ENCODE measurements at regions not wholly inside any gene's neighbourhood (a gene's known extent, or its start where the extent isn't known, plus 50 kb on each side); places are given as distances from the start of the nearest gene placed in this dataset.
A peak's percentile ranks its signal among the peaks of the same experiment; 100 is the strongest.
"Not testable (repeated sequence)": the region's sequence is repeated elsewhere in the genome, so short reads cannot be mapped to it uniquely, and the experiment has no call there.

DNA sequence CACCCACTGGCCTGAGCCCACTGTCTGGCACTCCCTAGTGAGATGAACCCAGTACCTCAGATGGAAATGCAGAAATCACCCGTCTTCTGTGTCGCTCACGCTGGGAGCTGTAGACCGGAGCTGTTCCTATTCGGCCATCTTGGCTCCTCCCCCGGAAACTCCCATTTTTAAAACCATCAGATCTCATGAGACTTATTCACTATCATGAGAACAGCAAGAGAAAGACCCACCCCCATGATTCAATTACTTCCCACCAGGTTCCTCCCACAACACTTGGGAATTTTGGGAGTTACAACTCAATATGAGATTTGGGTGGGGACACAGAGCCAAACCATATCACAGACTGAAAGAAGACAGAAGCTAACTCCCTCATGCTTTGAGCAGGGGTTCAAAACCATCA lies 134.5 kb downstream of the SLC39A8 start:
- DNase-seq: not testable (repeated sequence)

DNA sequence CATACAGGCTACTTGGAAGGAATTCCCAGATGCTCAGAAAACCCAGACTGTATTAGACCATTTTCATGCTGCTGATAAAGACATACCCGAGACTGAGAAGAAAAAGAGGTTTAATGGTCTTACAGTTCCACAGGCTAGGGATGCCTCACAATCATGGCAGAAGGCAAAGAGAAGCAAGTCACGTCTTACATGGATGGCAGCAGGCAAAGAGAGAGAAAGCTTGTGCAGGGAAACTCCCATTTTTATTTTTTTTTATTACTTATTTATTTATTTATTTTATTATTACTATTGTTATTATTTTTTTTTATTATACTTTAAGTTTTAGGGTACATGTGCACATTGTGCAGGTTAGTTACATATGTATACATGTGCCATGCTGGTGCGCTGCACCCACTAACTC lies 140.6 kb downstream of the SLC39A8 start:
- DNase-seq: not testable (repeated sequence)

DNA sequence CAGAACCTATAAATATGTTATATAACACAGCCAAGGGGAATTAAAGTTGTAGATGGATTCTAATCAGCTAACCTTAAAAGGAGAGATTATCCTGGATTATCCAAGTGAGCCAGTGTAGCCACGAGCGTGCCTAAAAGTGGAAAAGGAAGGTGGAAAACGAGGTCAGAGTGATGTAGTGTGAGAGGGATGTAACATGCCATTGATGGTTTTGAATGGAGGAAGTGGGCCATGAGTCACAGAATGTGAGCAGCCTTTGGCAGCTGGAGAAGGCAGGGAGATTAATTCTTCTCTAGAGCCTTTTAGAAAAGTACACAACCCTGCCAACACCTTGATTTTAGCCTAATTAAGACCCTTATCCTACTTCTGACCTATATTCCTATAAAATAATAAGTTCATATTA lies 149.1 kb downstream of the SLC39A8 start:
- no peak for DNase-seq

DNA sequence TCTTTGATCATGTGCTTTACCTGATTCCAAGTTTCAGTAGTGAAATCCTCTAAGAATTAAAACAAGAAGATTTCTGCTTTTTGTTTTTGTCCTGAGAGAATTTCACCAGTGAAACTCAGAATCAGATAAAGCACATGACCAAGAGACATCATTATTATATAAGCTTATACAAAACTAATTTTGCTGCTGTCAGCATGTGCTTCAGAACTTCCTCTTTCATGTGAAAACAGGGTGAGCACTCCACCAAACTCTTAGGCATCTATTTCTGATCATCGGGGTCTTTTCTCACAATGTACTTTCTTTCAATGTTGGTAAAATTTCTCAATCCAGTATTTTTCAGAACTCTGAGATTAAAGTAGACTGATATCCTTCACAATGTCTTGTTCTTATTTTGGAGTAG lies 152.1 kb downstream of the SLC39A8 start:
- DNase-seq: no peak

DNA sequence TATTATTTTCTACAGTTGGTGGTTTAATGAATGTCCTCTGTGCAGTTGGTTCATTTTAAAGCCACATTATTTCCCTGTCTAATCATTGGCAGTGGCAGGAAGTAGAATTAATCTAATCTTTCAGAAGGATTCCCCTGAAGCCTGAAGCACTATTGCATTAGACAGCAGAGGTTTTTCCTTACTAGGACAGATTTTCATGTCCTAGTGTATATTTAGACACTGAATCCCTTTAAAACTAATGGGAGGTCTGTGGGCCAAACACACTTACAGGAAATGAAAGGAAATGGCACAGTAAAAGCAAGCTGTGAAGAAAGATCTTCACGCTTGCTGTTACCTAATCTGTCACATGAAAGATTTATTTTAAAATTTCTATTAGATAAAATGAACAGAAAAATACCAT lies 165.2 kb downstream of the SLC39A8 start:
- no peak for DNase-seq

DNA sequence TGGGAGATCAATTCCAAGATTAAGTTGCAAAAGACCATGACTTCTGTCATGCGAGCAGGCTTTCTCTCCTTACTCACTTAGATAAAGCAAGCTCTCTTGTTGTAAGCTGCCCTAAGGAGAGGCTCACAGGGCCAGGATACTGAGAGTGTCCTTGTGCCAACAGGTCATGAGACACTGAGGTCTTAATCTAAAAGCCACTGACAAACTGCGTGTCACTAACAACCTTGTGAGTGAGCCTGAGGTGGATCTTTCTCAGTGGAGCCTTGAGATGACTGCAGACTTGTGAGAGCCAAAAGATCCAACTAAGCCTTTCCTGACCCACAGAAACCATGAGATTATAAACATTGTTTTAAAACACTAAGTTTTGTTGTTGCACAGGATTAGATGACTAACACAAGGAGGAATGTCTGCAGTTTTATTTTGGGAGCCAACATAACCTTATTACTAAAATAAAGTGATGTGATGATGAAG lies 170.5 kb downstream of the SLC39A8 start:
- no peak for DNase-seq

DNA sequence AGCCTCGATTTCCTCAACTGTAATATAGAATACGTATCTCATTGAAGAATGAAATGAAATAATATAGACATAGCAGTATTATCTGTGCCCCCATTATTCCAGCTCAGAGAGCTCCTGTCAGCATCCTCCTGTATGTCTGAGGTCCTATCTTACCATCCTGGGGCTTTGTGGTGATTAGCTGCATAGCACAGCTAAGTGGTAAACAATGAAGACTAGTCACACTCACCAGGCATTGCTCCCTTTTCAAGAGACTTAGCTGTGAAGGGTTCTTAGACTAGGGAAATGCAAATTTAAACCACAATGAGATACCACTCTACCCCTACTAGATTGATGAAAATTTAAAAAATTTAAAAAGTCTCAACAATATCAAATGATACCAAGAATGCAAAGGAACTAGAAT lies 172.9 kb downstream of the SLC39A8 start:
- DNase-seq: no peak

DNA sequence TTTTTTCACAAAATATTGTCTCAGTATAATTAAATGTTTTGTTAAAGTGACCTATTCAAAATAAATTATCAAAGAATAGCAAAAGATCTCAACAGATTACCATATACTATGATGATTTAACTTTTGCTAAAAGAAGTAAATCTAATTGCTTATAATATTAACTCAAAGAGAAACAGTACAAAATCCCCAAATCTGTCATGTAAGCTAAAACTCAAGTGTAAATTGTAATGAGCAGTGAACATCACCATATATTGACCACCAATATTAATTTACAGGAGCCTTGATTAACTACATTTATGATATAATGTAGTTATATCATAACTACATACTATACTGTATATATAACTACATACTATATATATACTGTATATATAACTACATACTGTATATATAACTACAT lies 174.4 kb downstream of the SLC39A8 start:
- DNase-seq: no peak

DNA sequence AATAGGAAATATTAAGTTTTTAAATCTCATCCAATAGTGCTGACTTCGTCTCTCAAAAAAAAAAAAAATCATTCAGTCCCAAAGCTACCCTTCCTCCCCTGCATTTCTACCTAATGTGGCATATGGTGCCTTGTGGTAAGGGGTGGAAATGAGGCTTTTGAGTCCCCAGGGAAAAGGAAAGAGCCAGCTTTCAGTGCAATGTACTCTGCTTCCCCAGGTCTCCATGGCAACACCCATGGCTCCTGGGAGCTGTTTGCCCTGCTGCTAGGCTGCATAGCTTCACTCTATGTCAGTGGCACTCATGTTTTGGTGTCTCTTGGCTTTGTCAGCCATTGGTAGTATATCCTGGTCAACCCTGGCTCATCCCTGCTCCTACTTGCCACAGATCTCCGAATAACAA lies 175.9 kb downstream of the SLC39A8 start:
- peak; percentile 63 for DNase-seq

DNA sequence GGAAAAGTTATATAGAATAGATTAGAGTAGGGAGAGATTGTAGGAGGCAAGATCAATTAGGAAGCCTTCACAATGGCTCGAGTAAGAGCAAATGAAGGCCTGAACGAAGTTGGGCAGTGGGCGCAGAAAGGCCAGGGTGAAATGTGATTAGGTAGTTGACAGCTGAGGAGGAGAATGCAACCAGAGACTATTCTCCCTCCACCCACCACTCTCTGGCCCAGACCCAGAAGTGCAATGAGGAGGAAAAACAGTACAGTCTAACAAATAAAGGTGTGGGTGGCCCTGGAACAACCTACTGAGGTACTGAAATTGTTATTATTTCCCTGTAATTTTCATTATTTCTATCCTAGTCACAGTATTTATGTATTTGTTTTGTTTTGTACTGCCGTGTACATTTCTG lies 176.7 kb downstream of the SLC39A8 start:
- no peak for DNase-seq

DNA sequence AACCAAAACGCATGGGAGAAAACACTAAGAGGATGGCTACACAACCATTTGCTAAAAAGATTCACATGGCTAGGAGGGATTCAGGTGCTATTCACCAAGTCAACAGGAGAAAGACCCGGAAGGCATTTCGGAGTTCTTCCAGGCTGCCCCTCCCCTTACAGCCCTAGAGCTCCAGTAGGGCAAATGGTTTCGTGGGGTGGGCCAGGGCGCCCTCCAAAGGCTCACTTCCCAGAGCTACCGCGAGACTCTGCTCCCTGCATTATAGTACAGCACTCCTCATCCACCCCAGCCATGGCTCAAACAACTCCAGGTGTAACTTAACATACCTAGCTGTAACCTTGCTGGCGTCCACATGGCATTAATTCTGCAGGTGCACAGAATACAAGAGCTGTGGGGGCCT lies 179.7 kb downstream of the SLC39A8 start:
- no peak for DNase-seq

DNA sequence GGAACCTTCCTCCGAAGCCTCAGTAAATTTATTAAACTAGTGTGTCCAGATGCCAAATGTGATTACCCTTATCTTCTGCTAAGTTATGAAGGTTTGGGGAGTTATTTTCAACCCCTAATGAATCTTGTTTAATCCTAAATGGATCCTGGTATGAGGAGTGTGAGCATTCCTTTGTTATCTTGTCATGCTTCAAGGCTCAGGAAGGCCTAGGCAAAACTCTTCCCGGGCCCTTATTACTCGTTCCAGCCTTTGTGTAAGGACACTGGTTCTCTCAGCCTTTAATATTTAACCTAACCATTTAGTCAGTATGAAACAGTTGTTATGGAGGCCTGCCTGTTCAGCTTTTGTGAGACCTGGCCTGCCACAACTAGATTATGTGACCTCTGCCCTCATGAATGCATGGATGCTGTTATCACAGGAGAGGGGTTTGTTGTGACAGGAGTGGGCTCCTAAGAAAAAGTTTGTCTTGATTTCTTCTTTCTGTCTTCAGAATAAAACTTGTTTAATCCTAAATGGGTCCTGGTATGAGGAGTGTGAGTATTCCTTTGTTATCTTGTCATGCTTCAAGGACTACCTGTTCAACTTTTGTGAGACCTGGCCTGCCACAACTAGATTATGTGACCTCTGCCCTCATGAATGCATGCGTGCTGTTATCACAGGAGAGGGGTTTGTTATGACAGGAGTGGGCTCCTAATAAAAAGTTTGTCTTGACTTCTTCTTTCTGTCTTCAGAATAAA lies 181.7 kb downstream of the SLC39A8 start:
- DNase-seq: no peak

DNA sequence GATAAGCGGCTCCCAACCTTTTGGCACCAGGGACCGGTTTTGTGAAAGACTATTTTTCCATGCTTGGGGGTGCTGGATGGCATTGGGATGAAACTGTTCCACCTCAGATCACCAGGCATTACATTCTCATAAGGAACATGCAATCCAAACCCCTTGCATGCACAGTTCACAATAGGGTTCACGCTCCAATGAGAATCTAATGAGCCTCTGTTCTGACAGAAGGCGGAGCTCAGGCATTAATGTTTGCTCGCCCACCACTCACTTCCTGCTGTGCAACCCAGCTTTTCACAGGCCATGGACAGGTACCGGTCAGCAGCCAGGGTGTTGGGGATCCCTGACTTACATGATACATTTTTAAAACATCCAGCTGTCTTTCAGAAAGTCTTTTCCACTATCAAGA lies 187.3 kb downstream of the SLC39A8 start:
- DNase-seq: peak; percentile 13

DNA sequence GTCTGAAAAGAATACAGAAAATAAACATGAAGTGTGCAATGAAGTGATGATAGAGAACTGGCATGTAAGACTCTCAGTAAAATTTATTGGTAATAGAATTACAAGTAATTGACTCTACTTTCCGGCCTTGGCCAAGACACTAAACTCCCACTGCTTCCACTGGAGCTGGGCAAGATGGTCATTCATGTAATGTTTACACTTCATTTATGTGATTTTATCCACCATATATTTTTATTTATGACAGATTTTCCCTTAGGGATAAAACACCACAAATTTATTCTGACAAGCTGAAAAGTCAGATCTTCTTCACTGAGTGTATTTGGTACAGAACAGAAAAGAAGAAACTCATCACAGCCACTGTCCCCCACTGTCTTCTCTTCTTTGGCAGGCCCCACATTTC lies 191.9 kb downstream of the SLC39A8 start:
- DNase-seq: no peak

DNA sequence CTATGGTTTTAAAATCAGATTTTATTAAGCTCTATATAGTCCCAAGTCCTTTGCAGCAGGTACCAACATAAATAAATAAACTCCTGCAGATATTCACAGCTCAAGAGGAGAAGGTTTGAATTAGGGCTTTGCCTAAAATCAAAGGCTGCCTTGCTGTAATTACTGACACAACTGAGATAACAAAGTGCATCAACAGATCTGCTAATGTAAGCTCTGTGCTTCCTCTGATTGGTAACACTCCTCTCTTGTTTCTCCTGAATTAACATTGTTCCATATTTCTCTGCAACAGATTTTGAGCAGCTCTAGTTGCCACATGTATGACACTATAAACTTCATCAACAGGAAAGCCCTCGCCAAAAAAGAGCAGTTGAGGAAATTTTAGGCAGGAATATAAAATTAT lies 193.6 kb downstream of the SLC39A8 start:
- no peak for DNase-seq

DNA sequence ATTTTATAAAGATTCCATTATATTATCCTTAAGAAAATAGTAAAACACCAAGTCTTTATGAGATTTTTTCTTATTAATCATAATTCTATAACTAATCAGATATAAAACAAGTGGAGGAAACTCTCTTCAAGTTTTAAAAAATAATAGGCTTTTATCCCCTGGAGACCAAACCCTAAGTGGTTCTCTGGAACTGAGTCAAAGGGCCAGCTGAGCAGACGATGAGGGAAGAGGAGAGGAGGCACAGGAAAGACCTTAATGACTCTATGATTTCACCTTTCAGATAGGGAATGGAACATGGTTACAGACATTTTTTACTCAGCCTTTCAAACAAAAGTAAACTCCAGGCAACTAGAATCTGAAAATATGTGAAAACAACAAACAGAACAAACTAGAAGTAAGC lies 201.8 kb downstream of the SLC39A8 start:
- DNase-seq: no peak

DNA sequence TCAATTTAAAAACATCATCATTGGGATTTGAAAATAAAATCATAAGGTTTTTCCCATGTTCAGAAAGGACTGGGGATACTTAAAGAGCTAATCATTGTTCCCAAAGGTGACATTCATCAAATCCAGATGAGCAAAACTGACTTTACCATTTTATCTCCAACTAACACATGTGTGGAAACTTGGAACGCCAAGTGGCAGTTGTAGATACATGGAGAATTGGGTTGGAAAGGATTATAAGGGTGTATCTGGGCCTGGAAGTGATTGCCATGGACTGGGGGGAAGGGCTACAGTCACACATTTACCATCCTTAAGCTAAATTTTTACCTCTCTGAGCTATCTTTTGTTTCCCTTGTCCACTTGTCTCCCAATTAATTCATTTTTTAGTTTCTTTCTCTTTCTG lies 203.4 kb downstream of the SLC39A8 start:
- no peak for DNase-seq

DNA sequence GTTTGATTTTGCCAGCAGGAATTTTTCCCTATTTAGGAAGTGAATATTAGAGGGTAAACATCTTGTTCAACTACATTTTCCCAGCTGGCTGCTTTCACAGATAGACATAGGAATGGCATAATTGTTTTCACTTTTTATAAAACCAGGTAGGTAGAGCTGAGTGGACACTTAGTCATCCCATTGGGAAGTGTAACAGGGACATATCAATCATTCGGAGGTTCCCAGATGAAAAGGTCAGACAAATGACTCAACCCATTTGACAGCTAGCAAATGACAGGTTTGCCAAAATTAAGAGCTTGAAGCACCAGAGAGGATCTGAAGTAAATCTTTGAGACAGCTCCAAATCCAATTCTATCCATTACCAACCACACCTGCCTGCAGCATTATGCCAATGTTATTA lies 205.3 kb downstream of the SLC39A8 start:
- no peak for DNase-seq

DNA sequence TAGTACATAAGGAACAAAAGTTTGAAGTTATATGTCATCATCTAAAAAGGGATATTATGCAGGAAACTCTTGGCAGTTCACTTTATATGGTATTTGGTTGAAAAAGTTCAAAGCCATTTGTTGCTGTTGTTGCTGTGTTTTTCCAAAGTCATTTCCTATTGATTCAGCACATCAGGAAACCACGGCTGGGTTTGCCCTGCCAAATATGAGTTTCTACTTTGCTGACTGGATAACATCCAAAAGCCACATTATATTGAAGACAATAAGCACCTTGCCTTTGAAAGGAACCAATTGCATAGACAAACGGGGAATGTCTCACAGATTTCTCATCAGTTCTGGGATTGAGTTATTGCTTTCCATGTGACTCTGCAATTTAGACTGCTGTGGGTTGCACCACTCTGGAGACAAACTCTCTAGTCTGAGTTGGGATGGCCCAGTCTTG lies 206.1 kb downstream of the SLC39A8 start:
- DNase-seq: no peak

DNA sequence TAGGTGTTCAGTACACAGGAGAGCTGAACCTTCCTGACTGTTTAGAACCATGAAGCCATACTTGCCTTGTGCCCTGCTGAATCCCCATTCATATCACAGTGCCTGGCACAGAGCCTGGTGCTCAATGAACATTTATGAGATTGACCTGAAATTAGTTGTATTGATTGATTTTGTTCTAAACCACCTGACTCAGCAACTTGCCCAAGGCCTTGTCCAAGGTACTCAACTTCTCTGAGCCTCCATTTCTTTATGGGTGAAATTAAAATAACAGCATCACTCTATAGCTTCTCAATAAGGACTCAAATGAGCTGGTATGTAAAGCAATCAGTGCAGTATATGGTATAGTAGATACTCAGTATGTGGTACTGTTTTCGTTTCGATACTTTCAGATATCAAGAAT lies 208.1 kb downstream of the SLC39A8 start:
- no peak for DNase-seq

DNA sequence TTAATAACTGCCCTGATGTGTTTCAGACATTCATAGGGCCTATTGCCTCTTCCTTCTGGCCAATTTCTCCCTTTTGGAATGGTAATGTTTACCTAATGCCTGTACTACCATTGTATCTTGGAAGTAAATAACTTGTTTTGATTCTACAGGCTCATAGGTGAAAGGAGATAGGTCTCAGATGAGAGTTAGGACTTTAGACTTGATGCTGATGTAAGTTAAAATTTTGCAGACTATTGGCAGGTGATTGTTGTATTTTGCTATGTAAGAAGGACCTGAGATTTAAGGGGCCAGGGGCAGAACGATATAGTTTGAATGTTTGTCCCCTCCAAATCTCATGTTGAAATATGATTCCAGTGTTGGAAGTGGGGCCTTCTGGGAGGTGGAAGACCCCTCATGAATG lies 215.5 kb downstream of the SLC39A8 start:
- no peak for DNase-seq
